ENCODE measurements at regions not wholly inside any gene's neighbourhood (a gene's known extent, or its start where the extent isn't known, plus 50 kb on each side); places are given as distances from the start of the nearest gene placed in this dataset.

- TF ChIP-seq, protein P1, sequence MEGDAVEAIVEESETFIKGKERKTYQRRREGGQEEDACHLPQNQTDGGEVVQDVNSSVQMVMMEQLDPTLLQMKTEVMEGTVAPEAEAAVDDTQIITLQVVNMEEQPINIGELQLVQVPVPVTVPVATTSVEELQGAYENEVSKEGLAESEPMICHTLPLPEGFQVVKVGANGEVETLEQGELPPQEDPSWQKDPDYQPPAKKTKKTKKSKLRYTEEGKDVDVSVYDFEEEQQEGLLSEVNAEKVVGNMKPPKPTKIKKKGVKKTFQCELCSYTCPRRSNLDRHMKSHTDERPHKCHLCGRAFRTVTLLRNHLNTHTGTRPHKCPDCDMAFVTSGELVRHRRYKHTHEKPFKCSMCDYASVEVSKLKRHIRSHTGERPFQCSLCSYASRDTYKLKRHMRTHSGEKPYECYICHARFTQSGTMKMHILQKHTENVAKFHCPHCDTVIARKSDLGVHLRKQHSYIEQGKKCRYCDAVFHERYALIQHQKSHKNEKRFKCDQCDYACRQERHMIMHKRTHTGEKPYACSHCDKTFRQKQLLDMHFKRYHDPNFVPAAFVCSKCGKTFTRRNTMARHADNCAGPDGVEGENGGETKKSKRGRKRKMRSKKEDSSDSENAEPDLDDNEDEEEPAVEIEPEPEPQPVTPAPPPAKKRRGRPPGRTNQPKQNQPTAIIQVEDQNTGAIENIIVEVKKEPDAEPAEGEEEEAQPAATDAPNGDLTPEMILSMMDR (IDR thresholded peaks at IDR 0.05): no peak
- no peak for TF ChIP-seq KDM5A (IDR thresholded peaks at IDR 0.05)
- no peak for TF ChIP-seq ESRRA (IDR thresholded peaks at IDR 0.05; ENCODE audit: borderline replicate concordance, low read length)
- TF ChIP-seq, protein P2, sequence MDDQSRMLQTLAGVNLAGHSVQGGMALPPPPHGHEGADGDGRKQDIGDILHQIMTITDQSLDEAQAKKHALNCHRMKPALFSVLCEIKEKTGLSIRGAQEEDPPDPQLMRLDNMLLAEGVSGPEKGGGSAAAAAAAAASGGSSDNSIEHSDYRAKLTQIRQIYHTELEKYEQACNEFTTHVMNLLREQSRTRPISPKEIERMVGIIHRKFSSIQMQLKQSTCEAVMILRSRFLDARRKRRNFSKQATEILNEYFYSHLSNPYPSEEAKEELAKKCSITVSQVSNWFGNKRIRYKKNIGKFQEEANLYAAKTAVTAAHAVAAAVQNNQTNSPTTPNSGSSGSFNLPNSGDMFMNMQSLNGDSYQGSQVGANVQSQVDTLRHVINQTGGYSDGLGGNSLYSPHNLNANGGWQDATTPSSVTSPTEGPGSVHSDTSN (IDR thresholded peaks at IDR 0.05): no peak
- TF ChIP-seq MYC (IDR thresholded peaks at IDR 0.05; ENCODE audit: borderline replicate concordance, low read length): no peak
- TF ChIP-seq HDAC2 (IDR thresholded peaks at IDR 0.05): no peak
- no peak for TF ChIP-seq ZFP36 (IDR thresholded peaks at IDR 0.05; ENCODE audit: borderline replicate concordance, partially characterized antibody)
- no peak for TF ChIP-seq BHLHE40 (IDR thresholded peaks at IDR 0.05; ENCODE audit: low read depth, low read length)
- no peak for TF ChIP-seq CEBPB (IDR thresholded peaks at IDR 0.05)
Observed at GRCh38 chr5:73384861-73385260, 63.7 kb downstream of the FOXD1 start.

All from A549 (cell line).